Vagina (tissue), 2 donors: ENCODE measurements at regions not wholly inside any gene's neighbourhood (a gene's known extent, or its start where the extent isn't known, plus 50 kb on each side); places are given as distances from the start of the nearest gene placed in this dataset.

Experiments used
- DNase-seq, 2 donors: peaks; one replicate each; pipeline ENCODE4 v3.0.0-alpha.2; 2017; ENCODE audit errors: extremely low spot score in 2 of 2
- H3K27ac ChIP-seq: fragments of 200-600 bp; sonication (generic); one replicate; pipeline ENCODE4 v1.5.1; 2019
- H3K27me3 ChIP-seq: fragments of 200-600 bp; sonication (generic); one replicate; pipeline ENCODE4 v1.5.1; 2019
- H3K36me3 ChIP-seq, 2 donors: fragments of 200-600 bp; sonication (generic); one replicate each; pipeline ENCODE4 v1.5.1; 2017 to 2019
- H3K4me1 ChIP-seq: fragments of 200-600 bp; sonication (generic); one replicate; pipeline ENCODE4 v1.5.1; 2019
- H3K4me3 ChIP-seq, 2 donors: fragments of 200-600 bp; sonication (generic); 1 replicate in 1 of 2; 2 replicates in 1 of 2; pipeline ENCODE4 v1.5.1; 2016 to 2019
- H3K9me3 ChIP-seq: fragments of 200-600 bp; sonication (generic); one replicate; pipeline ENCODE4 v1.5.1; 2019
- POLR2A ChIP-seq, 2 donors: fragments of 450-650 bp; IDR thresholded peaks; one replicate each; pipeline ENCODE4 v1.6.1; 2017; ENCODE audit warnings: antibody characterized with exemption in 2 of 2, mild to moderate bottlenecking in 2 of 2, moderate library complexity in 2 of 2
- POLR2AphosphoS5 ChIP-seq, 2 donors: sonication (generic); formaldehyde crosslinking; IDR thresholded peaks; one replicate each; pipeline ENCODE4 v1.9.0; 2017; ENCODE audit warnings: antibody characterized with exemption in 2 of 2, mild to moderate bottlenecking in 2 of 2, low read depth in 1 of 2; ENCODE audit not compliant: insufficient read depth in 1 of 2
- intact Hi-C: fragments of 100-400 bp; cut with DNase I; formaldehyde crosslinking; loops from one replicate; pipeline ENCODE4 v1.15.1; 2023
- TF ChIP-seq, protein P1 (sequence below), 3 experiments: fragments of 450-650 bp in 2 of 3; fragments of 200-600 bp in 1 of 3; sonication (generic) in 1 of 3; IDR thresholded peaks; one replicate each; pipeline ENCODE4 v1.5.1; 2017 to 2019; ENCODE audit warnings: antibody characterized with exemption in 3 of 3, mild to moderate bottlenecking in 2 of 3, moderate library complexity in 2 of 3

DNA sequence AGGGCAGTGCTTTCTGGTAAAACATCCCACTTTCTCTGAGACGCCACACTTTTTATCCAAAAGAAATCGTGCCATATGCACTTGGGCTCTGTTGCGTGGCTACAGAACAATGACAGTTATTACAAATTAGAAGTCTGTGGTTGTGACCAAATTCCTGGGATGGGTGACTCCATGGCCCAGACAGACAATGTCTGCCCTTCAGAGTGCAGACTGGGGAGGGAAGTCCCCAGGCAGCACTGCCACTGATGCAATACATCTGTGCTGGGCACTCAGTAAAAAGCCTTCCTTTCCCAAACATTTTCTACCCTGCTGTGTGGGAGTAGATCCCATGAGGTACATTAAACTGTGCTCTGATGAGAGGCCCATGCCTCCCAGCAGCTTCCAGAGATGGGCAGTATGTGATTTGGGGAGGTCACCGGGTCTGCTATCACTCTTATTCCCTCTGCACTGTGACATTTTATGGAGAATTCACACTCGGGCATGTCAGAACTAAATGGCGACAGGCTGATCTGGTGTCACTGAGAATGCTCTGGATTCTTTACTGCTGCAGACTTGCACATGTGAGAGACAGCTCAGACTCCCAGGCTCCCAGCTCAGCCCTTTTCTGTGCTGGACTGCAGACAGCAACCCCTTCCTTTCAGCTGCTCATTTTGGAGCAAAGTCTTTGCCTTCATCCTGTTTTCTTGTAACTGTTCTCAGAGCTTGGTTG, 243.5 kb upstream of the ZNF32 start:
- TF ChIP-seq, protein P1, sequence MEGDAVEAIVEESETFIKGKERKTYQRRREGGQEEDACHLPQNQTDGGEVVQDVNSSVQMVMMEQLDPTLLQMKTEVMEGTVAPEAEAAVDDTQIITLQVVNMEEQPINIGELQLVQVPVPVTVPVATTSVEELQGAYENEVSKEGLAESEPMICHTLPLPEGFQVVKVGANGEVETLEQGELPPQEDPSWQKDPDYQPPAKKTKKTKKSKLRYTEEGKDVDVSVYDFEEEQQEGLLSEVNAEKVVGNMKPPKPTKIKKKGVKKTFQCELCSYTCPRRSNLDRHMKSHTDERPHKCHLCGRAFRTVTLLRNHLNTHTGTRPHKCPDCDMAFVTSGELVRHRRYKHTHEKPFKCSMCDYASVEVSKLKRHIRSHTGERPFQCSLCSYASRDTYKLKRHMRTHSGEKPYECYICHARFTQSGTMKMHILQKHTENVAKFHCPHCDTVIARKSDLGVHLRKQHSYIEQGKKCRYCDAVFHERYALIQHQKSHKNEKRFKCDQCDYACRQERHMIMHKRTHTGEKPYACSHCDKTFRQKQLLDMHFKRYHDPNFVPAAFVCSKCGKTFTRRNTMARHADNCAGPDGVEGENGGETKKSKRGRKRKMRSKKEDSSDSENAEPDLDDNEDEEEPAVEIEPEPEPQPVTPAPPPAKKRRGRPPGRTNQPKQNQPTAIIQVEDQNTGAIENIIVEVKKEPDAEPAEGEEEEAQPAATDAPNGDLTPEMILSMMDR (IDR thresholded peaks at IDR 0.05) = no peak
- TF ChIP-seq POLR2A (IDR thresholded peaks at IDR 0.05) = no peak
- no peak for TF ChIP-seq POLR2AphosphoS5 (IDR thresholded peaks at IDR 0.05; ENCODE audit: insufficient read depth in 1 of 2, low read depth in 1 of 2)
- intact Hi-C loops = no loop called here
- Histone ChIP-seq H3K4me1 (peaks cover 13% of the 10 kb centered on the region), H3K9me3 (no peaks in the 10 kb centered on the region), H3K27me3 (no peaks in the 10 kb centered on the region), H3K4me3 (no peak overlapping the region), H3K36me3 (no peaks in the 10 kb centered on the region), H3K27ac (peak overlapping the region; percentile 30)
- DNase-seq = no peak

DNA sequence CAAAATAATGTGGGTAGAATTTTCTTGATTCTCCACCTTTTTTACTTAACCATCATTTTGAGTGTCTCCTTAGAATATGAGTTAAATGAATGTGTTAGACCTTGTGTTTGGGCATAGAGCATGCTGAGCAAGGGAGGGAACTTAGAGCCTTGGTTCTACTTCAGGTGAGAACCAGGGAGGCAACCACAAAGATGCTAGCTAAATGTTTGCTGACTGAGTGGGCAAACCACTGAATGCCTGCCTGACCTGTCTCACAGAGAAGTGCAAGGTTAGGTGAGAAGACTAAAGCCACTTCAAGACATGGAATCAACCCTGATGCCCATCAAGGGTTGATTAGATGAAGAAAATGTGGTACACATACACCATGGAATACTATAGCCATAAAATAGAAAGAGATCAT, 242.6 kb upstream of the ZNF32 start:
- Histone ChIP-seq H3K36me3 (no peaks in the 10 kb centered on the region), H3K27ac (no peak overlapping the region), H3K4me1 (peaks cover 13% of the 10 kb centered on the region), H3K9me3 (no peaks in the 10 kb centered on the region), H3K27me3 (no peaks in the 10 kb centered on the region), H3K4me3 (no peak overlapping the region)
- TF ChIP-seq, protein P1 (IDR thresholded peaks at IDR 0.05) = no peak
- TF ChIP-seq POLR2AphosphoS5 (IDR thresholded peaks at IDR 0.05; ENCODE audit: insufficient read depth in 1 of 2, low read depth in 1 of 2) = no peak
- no peak for TF ChIP-seq POLR2A (IDR thresholded peaks at IDR 0.05)
- intact Hi-C loops = no loop called here
- no peak for DNase-seq

DNA sequence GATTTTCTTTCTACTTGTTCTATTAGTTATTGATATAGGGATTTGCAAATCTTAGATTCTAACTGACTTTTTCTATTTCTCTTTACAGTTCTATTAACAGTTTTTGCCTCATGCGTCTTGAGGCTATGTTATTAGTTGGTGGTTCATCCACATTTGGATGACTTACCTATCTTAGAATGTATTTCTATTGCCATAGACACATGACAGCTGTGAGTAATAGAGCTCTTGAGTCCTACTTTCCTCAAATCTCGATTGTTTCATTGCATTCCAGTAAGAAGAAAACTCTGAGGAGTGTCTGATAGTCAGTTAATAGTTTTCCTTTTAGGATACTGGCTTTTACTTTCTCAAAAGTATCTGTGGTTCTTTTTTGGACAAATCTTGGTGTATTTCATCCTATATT, 241.4 kb upstream of the ZNF32 start:
- intact Hi-C loops = no loop called here
- peaks cover 13% of the 10 kb centered on the region for H3K4me1 ChIP-seq
- H3K36me3 ChIP-seq = no peaks in the 10 kb centered on the region
- H3K27me3 ChIP-seq = no peaks in the 10 kb centered on the region
- no peak overlapping the region for H3K4me3 ChIP-seq
- no peaks in the 10 kb centered on the region for H3K9me3 ChIP-seq
- no peak overlapping the region for H3K27ac ChIP-seq
- no peak for DNase-seq
- TF ChIP-seq, protein P1 (IDR thresholded peaks at IDR 0.05) = no peak
- TF ChIP-seq POLR2A (IDR thresholded peaks at IDR 0.05) (no peak), POLR2AphosphoS5 (IDR thresholded peaks at IDR 0.05; ENCODE audit: insufficient read depth in 1 of 2, low read depth in 1 of 2) (no peak)

DNA sequence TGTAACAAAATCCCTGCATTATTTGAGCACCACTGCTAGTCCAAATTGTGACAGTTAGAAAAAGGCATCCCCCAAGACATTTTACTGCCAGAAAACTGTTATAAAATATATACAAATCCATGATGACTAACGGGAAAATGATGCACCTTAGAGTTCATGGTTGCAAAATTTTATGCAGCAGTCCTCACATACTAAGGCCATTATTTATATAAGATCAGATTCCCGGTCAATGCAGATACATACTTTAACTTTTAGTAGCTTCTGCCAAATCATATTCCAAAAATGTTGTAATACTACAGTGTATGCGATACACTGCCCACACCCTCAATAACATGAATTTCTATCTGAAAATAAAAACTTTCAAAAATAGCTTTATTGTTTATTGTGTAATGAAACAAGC, 239.9 kb upstream of the ZNF32 start:
- Histone ChIP-seq H3K36me3 (no peaks in the 10 kb centered on the region), H3K4me1 (peaks cover 13% of the 10 kb centered on the region), H3K27me3 (no peaks in the 10 kb centered on the region), H3K9me3 (no peaks in the 10 kb centered on the region), H3K4me3 (no peak overlapping the region), H3K27ac (no peak overlapping the region)
- TF ChIP-seq POLR2AphosphoS5 (IDR thresholded peaks at IDR 0.05; ENCODE audit: insufficient read depth in 1 of 2, low read depth in 1 of 2) (no peak), POLR2A (IDR thresholded peaks at IDR 0.05) (no peak)
- TF ChIP-seq, protein P1 (IDR thresholded peaks at IDR 0.05) = no peak
- intact Hi-C loops = no loop called here
- no peak for DNase-seq

DNA sequence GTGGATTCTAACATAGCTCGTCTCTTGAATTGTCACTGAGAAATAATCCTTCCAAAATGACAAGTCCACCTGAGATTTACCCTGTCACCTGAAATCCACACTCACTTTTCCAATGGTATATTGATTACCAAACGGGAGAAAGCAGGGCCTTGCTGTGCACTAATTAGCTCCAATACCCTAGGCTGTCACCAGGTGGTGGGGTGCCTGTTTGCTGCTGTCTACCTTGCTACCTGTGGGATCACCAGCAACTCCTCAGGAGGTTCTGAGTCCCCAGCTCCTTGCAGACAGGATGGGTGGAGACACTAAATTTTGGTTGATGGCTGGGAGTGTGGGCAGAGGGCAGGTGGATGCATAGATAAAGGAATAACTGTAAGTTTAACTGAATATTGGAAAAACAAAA, 237.2 kb upstream of the ZNF32 start:
- DNase-seq = no peak
- intact Hi-C loops = no loop called here
- TF ChIP-seq POLR2A (IDR thresholded peaks at IDR 0.05) (no peak), POLR2AphosphoS5 (IDR thresholded peaks at IDR 0.05; ENCODE audit: insufficient read depth in 1 of 2, low read depth in 1 of 2) (no peak)
- TF ChIP-seq, protein P1 (IDR thresholded peaks at IDR 0.05) = no peak
- H3K4me1 ChIP-seq = no peaks in the 10 kb centered on the region
- H3K36me3 ChIP-seq = no peaks in the 10 kb centered on the region
- no peak overlapping the region for H3K27ac ChIP-seq
- H3K9me3 ChIP-seq = no peaks in the 10 kb centered on the region
- H3K4me3 ChIP-seq = no peak overlapping the region
- no peaks in the 10 kb centered on the region for H3K27me3 ChIP-seq
